IMR-90 (cell line): ENCODE measurements at regions not wholly inside any gene's neighbourhood (a gene's known extent, or its start where the extent isn't known, plus 50 kb on each side); places are given as distances from the start of the nearest gene placed in this dataset.

Source experiments
- ATAC-seq: fragments of 200-7000 bp; cut with Tn5 transposase; 2 replicates; pipeline ENCODE4 v1.9.1; 2020; ENCODE audit warnings: low read depth, mild to moderate bottlenecking, moderate library complexity
- BruUV-seq: library from RNA; stranded (reverse); fragments of 400-500 nt; replicated peaks from 2 replicates; lab custom pipeline; 2021; lab: Mats Ljungman, UMichigan
- CTCF ChIA-PET: fragments of 300-600 bp; formaldehyde crosslinking; extraction: SDS; loops from one replicate; lab custom pipeline; 2021; ENCODE audit warnings: antibody characterized with exemption; lab: Yijun Ruan, JAX
- POLR2A ChIA-PET: fragments of 300-600 bp; sonication (Branson Sonifier 250); formaldehyde crosslinking; loops from one replicate; lab custom pipeline; 2022; ENCODE audit warnings: antibody characterized with exemption; ENCODE audit not compliant: unreplicated experiment; lab: Charles Lee
- DNase-seq: peaks from one replicate; pipeline ENCODE4 v3.0.0; 2013
- H2AFZ ChIP-seq: replicated peaks from 2 replicates; pipeline ENCODE3; 2013; ENCODE audit warnings: low read length, mild to moderate bottlenecking; ENCODE audit not compliant: poor library complexity
- H2AK5ac ChIP-seq: 2 replicates; pipeline ENCODE4 v1.6.1; 2013; ENCODE audit warnings: low read depth, low read length, inconsistent platforms
- H2AK9ac ChIP-seq: replicated peaks from 2 replicates; pipeline ENCODE3; 2013; ENCODE audit warnings: mild to moderate bottlenecking, low read depth, low read length, moderate library complexity; ENCODE audit not compliant: poor library complexity
- H2BK120ac ChIP-seq: 2 replicates; pipeline ENCODE4 v1.6.1; 2013; ENCODE audit warnings: low read depth, low read length, inconsistent platforms
- H2BK15ac ChIP-seq: 3 replicates; pipeline ENCODE4 v1.6.1; 2013; ENCODE audit warnings: low read depth, low read length, inconsistent platforms
- H2BK20ac ChIP-seq: 2 replicates; pipeline ENCODE4 v1.6.1; 2013; ENCODE audit warnings: low read depth, mild to moderate bottlenecking, inconsistent platforms, low read length, moderate library complexity
- H2BK5ac ChIP-seq: 2 replicates; pipeline ENCODE4 v1.6.1; 2013; ENCODE audit warnings: mild to moderate bottlenecking, low read depth, low read length, inconsistent platforms; ENCODE audit not compliant: poor library complexity, severe bottlenecking
- H3K14ac ChIP-seq: replicated peaks from 2 replicates; pipeline ENCODE4 v1.6.1; 2013; ENCODE audit warnings: low read depth, low read length, inconsistent platforms
- H3K18ac ChIP-seq: 2 replicates; pipeline ENCODE4 v1.6.1; 2013; ENCODE audit warnings: low read depth, low read length, control low read depth
- H3K23ac ChIP-seq: 2 replicates; pipeline ENCODE4 v1.6.1; 2013; ENCODE audit warnings: low read depth, low read length, inconsistent platforms
- H3K27ac ChIP-seq: 2 replicates; pipeline ENCODE4 v1.5.1; 2013; ENCODE audit warnings: mild to moderate bottlenecking, control low read depth, low read length; ENCODE audit not compliant: insufficient read depth
- H3K27me3 ChIP-seq: 2 replicates; pipeline ENCODE4 v1.6.1; 2013; ENCODE audit warnings: low read length; ENCODE audit not compliant: control insufficient read depth, insufficient read depth
- H3K36me3 ChIP-seq: 2 replicates; pipeline ENCODE4 v1.6.1; 2013; ENCODE audit warnings: low read length, mixed read lengths; ENCODE audit not compliant: control insufficient read depth, insufficient read depth
- H3K4ac ChIP-seq: 2 replicates; pipeline ENCODE4 v1.6.1; 2013; ENCODE audit warnings: low read depth, low read length, inconsistent platforms
- H3K4me1 ChIP-seq: 2 replicates; pipeline ENCODE4 v1.6.1; 2013; ENCODE audit warnings: low read length, mixed read lengths; ENCODE audit not compliant: control insufficient read depth, insufficient read depth
- H3K4me2 ChIP-seq: 2 replicates; pipeline ENCODE4 v1.6.1; 2013; ENCODE audit warnings: low read depth, mild to moderate bottlenecking, control low read depth, low read length, moderate library complexity
- H3K4me3 ChIP-seq: 2 replicates; pipeline ENCODE4 v1.5.1; 2013; ENCODE audit warnings: low read depth, mild to moderate bottlenecking, control low read depth, low read length, moderate library complexity; ENCODE audit not compliant: insufficient read depth
- H3K56ac ChIP-seq: 2 replicates; pipeline ENCODE4 v1.6.1; 2013; ENCODE audit warnings: low read length, inconsistent platforms; ENCODE audit not compliant: insufficient read depth; ENCODE audit errors: extremely low read depth
- H3K79me1 ChIP-seq, 2 experiments: 2 replicates each; pipeline ENCODE4 v1.6.1; 2013; ENCODE audit warnings: low read length in 2 of 2, inconsistent platforms in 1 of 2, low read depth in 1 of 2
- H3K9ac ChIP-seq: 2 replicates; pipeline ENCODE4 v1.6.1; 2013; ENCODE audit warnings: low read depth, low read length, control low read depth
- H3K9me1 ChIP-seq: 2 replicates; pipeline ENCODE4 v1.6.1; 2013; ENCODE audit warnings: low read length, inconsistent platforms; ENCODE audit not compliant: insufficient read depth
- H3K9me3 ChIP-seq: 2 replicates; pipeline ENCODE4 v1.6.1; 2013; ENCODE audit warnings: low read length; ENCODE audit not compliant: control insufficient read depth, insufficient read depth
- H4K20me1 ChIP-seq: 2 replicates; pipeline ENCODE4 v1.6.1; 2013; ENCODE audit warnings: low read length, inconsistent platforms; ENCODE audit not compliant: insufficient read depth
- H4K5ac ChIP-seq: 2 replicates; pipeline ENCODE4 v1.6.1; 2013; ENCODE audit warnings: mild to moderate bottlenecking, low read depth, low read length, control low read depth
- H4K8ac ChIP-seq, 2 experiments: 2 replicates each; pipeline ENCODE4 v1.6.1; 2013; ENCODE audit warnings: low read depth in 2 of 2, low read length in 2 of 2, control low read depth in 1 of 2, inconsistent platforms in 1 of 2
- H4K91ac ChIP-seq: 2 replicates; pipeline ENCODE4 v1.6.1; 2013; ENCODE audit warnings: low read depth, low read length, inconsistent platforms; ENCODE audit not compliant: insufficient read depth
- CEBPB ChIP-seq: IDR thresholded peaks from 2 replicates; pipeline ENCODE4 v1.6.1; 2012; ENCODE audit warnings: low read depth, low read length, improper control_type of control experiment
- CTCF ChIP-seq: conservative IDR thresholded peaks from 2 replicates; pipeline ENCODE4 v1.5.1; 2012; ENCODE audit warnings: mild to moderate bottlenecking, low read depth, low read length, improper control_type of control experiment
- ELK1 ChIP-seq: fragments of 150-350 bp; IDR thresholded peaks from 2 replicates; pipeline ENCODE4 v1.6.1; 2016; ENCODE audit warnings: low read depth, mild to moderate bottlenecking, low read length, moderate library complexity, borderline replicate concordance
- FOS ChIP-seq: fragments of 150-350 bp; IDR thresholded peaks from 2 replicates; pipeline ENCODE4 v1.6.1; 2016; ENCODE audit warnings: low read depth, low read length
- MAFK ChIP-seq: IDR thresholded peaks from 2 replicates; pipeline ENCODE4 v1.6.1; 2012; ENCODE audit warnings: low read depth, low read length, improper control_type of control experiment
- MXI1 ChIP-seq: IDR thresholded peaks from 2 replicates; pipeline ENCODE4 v1.6.1; 2012; ENCODE audit warnings: low read depth, mild to moderate bottlenecking, low read length, moderate library complexity, borderline replicate concordance
- POLR2A ChIP-seq: IDR thresholded peaks from 2 replicates; pipeline ENCODE4 v1.6.1; 2012; ENCODE audit warnings: mild to moderate bottlenecking, low read depth, low read length
- RAD21 ChIP-seq: IDR thresholded peaks from 2 replicates; pipeline ENCODE4 v1.6.1; 2012; ENCODE audit warnings: low read length, improper control_type of control experiment
- RCOR1 ChIP-seq: IDR thresholded peaks from 2 replicates; pipeline ENCODE4 v1.6.1; 2012; ENCODE audit warnings: mild to moderate bottlenecking, low read length, improper control_type of control experiment; ENCODE audit not compliant: insufficient replicate concordance
- SMC3 ChIP-seq: fragments of 150-350 bp; IDR thresholded peaks from 2 replicates; pipeline ENCODE4 v1.6.1; 2016; ENCODE audit warnings: low read depth, mild to moderate bottlenecking, antibody characterized with exemption, low read length, moderate library complexity
- USF2 ChIP-seq: fragments of 150-350 bp; IDR thresholded peaks from 2 replicates; pipeline ENCODE4 v1.6.1; 2017; ENCODE audit warnings: mild to moderate bottlenecking, antibody characterized with exemption, low read length, low read depth
- WGBS, 2 experiments: methylation state at CpG; one replicate each; pipeline versions ENCODE4 v1.1.5 to v1.1.7; 2013; ENCODE audit warnings: missing lambda C conversion rate in 2 of 2; ENCODE audit not compliant: insufficient read length in 1 of 2; ENCODE audit errors: extremely low coverage in 2 of 2; 5-methylcytosine and 5-hydroxymethylcytosine counted together
- dilution Hi-C: fragments of 300-500 bp; cut with HindIII; formaldehyde crosslinking; loops from one replicate; pipeline ENCODE4 v1.14.3; 2018; ENCODE audit warnings: low sequenced_read_pairs; ENCODE audit not compliant: unreplicated experiment
- in situ Hi-C: fragments of 300-500 bp; cut with MboI; formaldehyde crosslinking; loops from 3 replicates; pipeline ENCODE4 v1.14.3; 2019; ENCODE audit warnings: low sequenced_read_pairs, inconsistent platforms, mixed read lengths
- intact Hi-C: fragments of 100-400 bp; cut with micrococcal nuclease; formaldehyde crosslinking; loops from 2 replicates; pipeline ENCODE4 v1.10.0; 2022

GRCh38 chr9:8053501-8053900 is 253.9 kb upstream of the DMAC1 start:
- ATAC-seq (no peak), DNase-seq (no peak)
- intact Hi-C loops (no loop called here), in situ Hi-C loops (no loop called here), dilution Hi-C loops (no loop called here)
- Histone ChIP-seq H3K4me2 (no peak overlapping the region), H3K18ac (no peak overlapping the region), H3K14ac (no peak overlapping the region), H4K91ac (no peak overlapping the region), H3K27ac (no peak overlapping the region), H3K4me3 (no peak overlapping the region), H2AFZ (no peak overlapping the region), H3K79me1 (no peaks in the 10 kb centered on the region), H3K36me3 (no peaks in the 10 kb centered on the region), H3K9me1 (no peaks in the 10 kb centered on the region), H2AK5ac (no peak overlapping the region), H2BK5ac (no peak overlapping the region), H3K27me3 (no peaks in the 10 kb centered on the region), H2BK15ac (no peak overlapping the region), H4K5ac (no peak overlapping the region), H3K23ac (no peak overlapping the region), H4K20me1 (no peaks in the 10 kb centered on the region), H2AK9ac (no peak overlapping the region), H3K4ac (no peak overlapping the region), H4K8ac (no peak overlapping the region), H3K9ac (no peak overlapping the region), H3K4me1 (no peaks in the 10 kb centered on the region), H2BK120ac (no peak overlapping the region), H3K9me3 (peaks cover 7% of the 10 kb centered on the region; the same call in 1 of the 2 replicates), H3K56ac (no peak overlapping the region), H2BK20ac (no peak overlapping the region)
- no peak for TF ChIP-seq CEBPB
- no peak for TF ChIP-seq SMC3
- TF ChIP-seq CTCF: no peak
- no peak for TF ChIP-seq POLR2A
- no peak for TF ChIP-seq FOS
- TF ChIP-seq RAD21: no peak
- TF ChIP-seq MXI1: no peak
- no peak for TF ChIP-seq MAFK
- no peak for TF ChIP-seq USF2
- TF ChIP-seq ELK1: no peak
- no peak for TF ChIP-seq RCOR1
- WGBS, 2 experiments: no CpG with 5 or more reads among the region's 4 CpGs
- ChIA-PET POLR2A (no interaction called here), CTCF (no interaction called here)
- BruUV-seq: no TSS peak
